ENCODE measurements at regions not wholly inside any gene's neighbourhood (a gene's known extent, or its start where the extent isn't known, plus 50 kb on each side); places are given as distances from the start of the nearest gene placed in this dataset.

GRCh38 chr9:119763260-119763659, 394.0 kb upstream of the BRINP1 start:
- no peak overlapping the region for H3K27ac ChIP-seq (ENCODE audit: low read depth, low read length, poor library complexity, severe bottlenecking)
- no peak for DNase-seq (ENCODE audit: low spot score)
- no peak overlapping the region for H3K4me3 ChIP-seq (ENCODE audit: low read depth, low read length, poor library complexity, severe bottlenecking)
- H3K4me1 ChIP-seq (ENCODE audit: insufficient read depth, low read length, poor library complexity, severe bottlenecking) = no peaks in the 10 kb centered on the region
- H3K36me3 ChIP-seq (ENCODE audit: insufficient read depth, low read length, poor library complexity, severe bottlenecking) = no peaks in the 10 kb centered on the region
- POLR2A ChIA-PET (ENCODE audit: low non-redundant PET) = no interaction called here
- intact Hi-C loops (cut with micrococcal nuclease; ENCODE audit: unreplicated experiment) = no loop called here
- no peaks in the 10 kb centered on the region for H3K27me3 ChIP-seq (replicated peaks; ENCODE audit: insufficient read depth, low read depth, low read length, poor library complexity)
- H3K9me3 ChIP-seq (ENCODE audit: low read depth, low read length, poor library complexity, severe bottlenecking) = no peaks in the 10 kb centered on the region
- BruUV-seq (replicated peaks) = no TSS peak
- CTCF ChIA-PET = no interaction called here
- TF ChIP-seq EZH2 (IDR thresholded peaks at IDR 0.05; ENCODE audit: borderline replicate concordance, low read depth, low read length, poor library complexity, severe bottlenecking) (no peak), CTCF (conservative IDR thresholded peaks at IDR 0.05; ENCODE audit: low read depth, low read length) (no peak)

GRCh38 chr9:119761812-119762211, 392.6 kb upstream of the BRINP1 start:
- H3K36me3 ChIP-seq (ENCODE audit: insufficient read depth, low read length, poor library complexity, severe bottlenecking) = no peaks in the 10 kb centered on the region
- H3K27me3 ChIP-seq (replicated peaks; ENCODE audit: insufficient read depth, low read depth, low read length, poor library complexity) = no peaks in the 10 kb centered on the region
- no TSS peak for BruUV-seq (replicated peaks)
- H3K27ac ChIP-seq (ENCODE audit: low read depth, low read length, poor library complexity, severe bottlenecking) = no peak overlapping the region
- ChIA-PET CTCF (no interaction called here), POLR2A (ENCODE audit: low non-redundant PET) (interaction anchor here (0.6 kb wide), 1 partner anchor 1838 kb away, joined by 11 read pairs; no protein-coding TSS in a partner anchor)
- intact Hi-C loops (cut with micrococcal nuclease; ENCODE audit: unreplicated experiment) = no loop called here
- H3K4me3 ChIP-seq (ENCODE audit: low read depth, low read length, poor library complexity, severe bottlenecking) = no peak overlapping the region
- H3K4me1 ChIP-seq (ENCODE audit: insufficient read depth, low read length, poor library complexity, severe bottlenecking) = no peaks in the 10 kb centered on the region
- DNase-seq (ENCODE audit: low spot score) = peak; percentile 13
- no peaks in the 10 kb centered on the region for H3K9me3 ChIP-seq (ENCODE audit: low read depth, low read length, poor library complexity, severe bottlenecking)
- no peak for TF ChIP-seq EZH2 (IDR thresholded peaks at IDR 0.05; ENCODE audit: borderline replicate concordance, low read depth, low read length, poor library complexity, severe bottlenecking)
- no peak for TF ChIP-seq CTCF (conservative IDR thresholded peaks at IDR 0.05; ENCODE audit: low read depth, low read length)

- POLR2A ChIA-PET (ENCODE audit: low non-redundant PET) = no interaction called here
- TF ChIP-seq EZH2 (IDR thresholded peaks at IDR 0.05; ENCODE audit: borderline replicate concordance, low read depth, low read length, poor library complexity, severe bottlenecking) = no peak
- TF ChIP-seq CTCF (conservative IDR thresholded peaks at IDR 0.05; ENCODE audit: low read depth, low read length) = no peak
- Histone ChIP-seq H3K4me1 (ENCODE audit: insufficient read depth, low read length, poor library complexity, severe bottlenecking) (no peaks in the 10 kb centered on the region), H3K27me3 (replicated peaks; ENCODE audit: insufficient read depth, low read depth, low read length, poor library complexity) (no peaks in the 10 kb centered on the region), H3K9me3 (ENCODE audit: low read depth, low read length, poor library complexity, severe bottlenecking) (no peaks in the 10 kb centered on the region), H3K4me3 (ENCODE audit: low read depth, low read length, poor library complexity, severe bottlenecking) (no peak overlapping the region), H3K36me3 (ENCODE audit: insufficient read depth, low read length, poor library complexity, severe bottlenecking) (no peaks in the 10 kb centered on the region), H3K27ac (ENCODE audit: low read depth, low read length, poor library complexity, severe bottlenecking) (no peak overlapping the region)
- intact Hi-C loops (cut with micrococcal nuclease; ENCODE audit: unreplicated experiment) = no loop called here
- no TSS peak for BruUV-seq (replicated peaks)
- no peak for DNase-seq (ENCODE audit: low spot score)
- CTCF ChIA-PET = no interaction called here
These were observed 389.8 kb upstream of the BRINP1 start for GRCh38 chr9:119758990-119759389.
